GM12891 (cell line): ENCODE measurements at regions not wholly inside any gene's neighbourhood (a gene's known extent, or its start where the extent isn't known, plus 50 kb on each side); places are given as distances from the start of the nearest gene placed in this dataset.

Experiments used
- PAX5 ChIP-seq: IDR thresholded peaks from 2 replicates; pipeline ENCODE4 v1.6.1; 2011; ENCODE audit warnings: low read length, moderate library complexity, mild to moderate bottlenecking; ENCODE audit not compliant: insufficient read depth, severe bottlenecking
- POLR2A ChIP-seq: IDR thresholded peaks from 2 replicates; pipeline ENCODE4 v1.6.1; 2011; ENCODE audit warnings: low read depth, low read length, control low read depth
- POLR2AphosphoS5 ChIP-seq: IDR thresholded peaks from 2 replicates; pipeline ENCODE4 v1.6.1; 2011; ENCODE audit warnings: low read depth, low read length, control low read depth
- POU2F2 ChIP-seq: IDR thresholded peaks from 2 replicates; pipeline ENCODE4 v1.6.1; 2011; ENCODE audit warnings: low read depth, mild to moderate bottlenecking, control low read depth, low read length, moderate library complexity
- SPI1 ChIP-seq: IDR thresholded peaks from 2 replicates; pipeline ENCODE4 v1.6.1; 2011; ENCODE audit warnings: low read depth, low read length, control low read depth
- TAF1 ChIP-seq: IDR thresholded peaks from 2 replicates; pipeline ENCODE4 v1.6.1; 2011; ENCODE audit warnings: low read depth, low read length, control low read depth

- no peak for TF ChIP-seq POLR2A
- TF ChIP-seq TAF1, result no peak
- no peak for TF ChIP-seq SPI1
- TF ChIP-seq POLR2AphosphoS5, result no peak
- no peak for TF ChIP-seq POU2F2
- no peak for TF ChIP-seq PAX5
Measured at GRCh38 chr5:112006721-112007120, 249.7 kb upstream of the NREP start.
